ENCODE measurements at regions not wholly inside any gene's neighbourhood (a gene's known extent, or its start where the extent isn't known, plus 50 kb on each side); places are given as distances from the start of the nearest gene placed in this dataset.

DNA sequence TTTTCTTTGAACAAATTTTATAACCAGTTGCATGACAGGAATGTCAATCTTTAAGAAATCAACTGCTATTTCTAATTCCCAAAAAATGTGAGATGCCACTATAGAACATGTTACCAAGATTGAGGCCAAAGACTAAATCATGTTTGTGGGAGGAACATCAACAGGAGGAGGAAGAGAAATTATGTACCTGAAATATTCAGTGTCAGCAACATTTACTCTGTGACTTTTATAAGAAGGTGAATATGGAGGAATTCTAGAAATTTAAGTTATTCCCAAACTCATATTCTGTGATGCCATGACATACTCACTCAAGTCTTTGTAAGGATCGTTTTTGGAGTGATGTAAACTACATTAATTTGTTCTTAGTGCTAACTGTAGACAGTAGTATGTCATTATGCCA, 408.4 kb downstream of the SH2D4B start:
- TF ChIP-seq CTCF (IDR thresholded peaks at IDR 0.05) (no peak), POLR2A (IDR thresholded peaks at IDR 0.05) (no peak)

Measured in lower leg skin (tissue), 3 donors.